GM19043 (cell line): ENCODE measurements at regions not wholly inside any gene's neighbourhood (a gene's known extent, or its start where the extent isn't known, plus 50 kb on each side); places are given as distances from the start of the nearest gene placed in this dataset.
"Not testable (repeated sequence)": the region's sequence is repeated elsewhere in the genome, so short reads cannot be mapped to it uniquely, and the experiment has no call there.

Experiments
- ATAC-seq: cut with Tn5 transposase; IDR thresholded peaks from one replicate; pipeline ENCODE4 v1.9.1; 2021; ENCODE audit warnings: low read depth; ENCODE audit not compliant: unreplicated experiment

DNA sequence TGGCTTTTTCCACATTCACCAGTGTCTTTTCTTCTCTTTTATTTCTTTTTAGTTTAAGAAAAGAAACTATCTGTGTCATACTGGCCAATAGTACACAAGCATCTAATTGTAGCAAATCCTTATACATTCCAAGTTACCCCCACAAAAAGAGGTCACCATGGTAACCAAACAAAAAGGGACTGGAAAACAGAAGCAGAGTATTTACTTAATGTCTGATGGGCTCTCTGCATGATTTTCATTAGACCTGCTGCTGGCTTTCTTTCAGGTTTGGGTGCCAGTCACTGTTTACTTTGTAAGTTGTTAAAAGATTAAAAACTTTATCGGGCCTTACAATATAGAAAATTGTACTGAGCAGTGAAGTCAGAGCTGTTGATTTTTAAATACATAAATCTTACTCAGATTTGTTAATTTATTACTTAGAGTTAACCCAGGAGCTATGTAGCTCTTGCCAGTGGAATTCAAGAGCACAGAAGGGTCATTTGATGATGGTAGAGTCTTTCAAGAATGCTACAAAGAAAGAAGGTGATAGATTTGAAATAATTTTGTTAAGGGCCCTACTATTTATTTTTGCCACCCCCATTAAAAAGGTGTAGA is 123.9 kb downstream of the BRMS1L start:
- no peak for ATAC-seq

GRCh38 chr14:35947983-35948382 is 121.8 kb downstream of the BRMS1L start:
- ATAC-seq = not testable (repeated sequence)

- no peak for ATAC-seq
Measured at GRCh38 chr14:35944847-35945246, 118.7 kb downstream of the BRMS1L start.

DNA sequence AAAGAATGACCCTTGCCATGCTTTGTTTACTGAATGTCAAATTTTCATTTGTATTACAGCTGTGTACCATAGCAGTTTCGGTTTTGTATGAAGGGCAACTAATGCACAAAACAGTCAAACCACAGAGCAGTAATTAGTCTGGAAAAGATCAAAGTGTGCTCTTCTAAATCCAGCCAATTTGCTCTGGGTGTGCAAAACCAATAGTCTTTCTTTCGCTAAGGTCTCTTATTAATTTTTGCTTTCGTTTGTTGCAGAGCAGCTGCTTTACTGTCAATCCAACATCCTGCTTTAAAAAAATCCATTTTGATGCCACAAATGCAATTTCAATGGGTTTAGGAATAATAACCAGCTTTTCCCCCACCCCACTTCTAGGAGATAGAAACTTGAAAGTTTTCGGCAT is 114.2 kb downstream of the BRMS1L start:
- ATAC-seq = no peak

- ATAC-seq = no peak
Measured at GRCh38 chr14:35938770-35939169, 112.6 kb downstream of the BRMS1L start.

DNA sequence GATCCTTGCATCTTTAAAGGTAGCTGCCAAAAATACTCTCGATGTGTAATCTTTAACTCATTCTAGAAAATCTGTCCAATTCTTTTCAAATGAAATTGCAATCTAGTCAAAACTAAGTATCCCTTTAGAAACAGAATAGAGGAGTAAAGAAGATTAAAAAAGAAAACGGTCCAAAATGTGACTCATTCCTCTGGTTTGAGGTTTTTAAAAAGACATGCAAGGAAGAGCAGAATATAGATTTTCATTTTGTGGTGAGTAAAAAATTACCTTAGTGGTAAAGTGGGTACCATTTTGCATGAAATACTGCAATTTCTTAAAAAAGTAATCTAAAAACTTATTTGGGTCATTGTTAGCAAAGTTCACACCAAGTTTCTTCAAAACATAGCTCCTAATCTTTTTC is 108.4 kb downstream of the BRMS1L start:
- peak; percentile 70 for ATAC-seq

GRCh38 chr14:35932659-35933159 is 106.6 kb downstream of the BRMS1L start:
- ATAC-seq = peak; percentile 39

DNA sequence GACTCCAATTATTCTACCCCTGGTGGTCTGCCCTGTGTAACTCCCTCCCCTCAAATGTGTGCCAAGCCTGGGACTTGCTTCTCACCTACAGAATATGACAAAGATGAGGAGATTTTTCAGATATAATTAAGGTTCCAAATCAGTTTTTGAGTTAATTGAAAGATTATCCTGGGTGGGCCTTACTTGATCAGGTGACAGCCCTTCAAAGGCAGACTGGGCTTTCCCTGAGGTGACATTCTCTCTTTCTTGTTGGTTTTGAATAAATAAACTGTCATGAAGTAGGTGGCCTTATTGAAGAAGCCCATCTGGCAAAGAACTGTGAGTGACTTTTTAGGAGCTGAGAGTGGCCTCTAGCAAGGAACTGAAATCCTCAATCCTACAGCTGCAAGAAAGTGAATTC is 106.0 kb downstream of the BRMS1L start:
- peak; percentile 7 for ATAC-seq

DNA sequence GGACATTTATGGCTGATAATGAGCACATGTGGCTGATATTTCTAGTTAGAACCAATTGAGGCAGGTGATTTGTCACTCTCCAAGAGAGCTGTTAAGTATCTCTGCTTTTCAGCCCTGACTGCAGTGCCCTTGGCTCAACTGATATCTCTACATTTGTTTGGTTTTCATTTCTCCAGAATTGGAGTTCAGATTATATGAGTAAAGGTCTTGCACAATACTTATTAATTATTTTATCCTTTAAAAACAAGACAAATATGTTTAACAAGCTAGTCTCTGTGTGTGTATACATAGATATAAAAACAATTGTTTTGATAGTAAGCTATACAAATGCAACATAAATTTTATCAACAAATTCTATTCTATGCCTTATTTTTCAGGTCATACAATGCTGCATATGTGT is 105.2 kb downstream of the BRMS1L start:
- no peak for ATAC-seq

DNA sequence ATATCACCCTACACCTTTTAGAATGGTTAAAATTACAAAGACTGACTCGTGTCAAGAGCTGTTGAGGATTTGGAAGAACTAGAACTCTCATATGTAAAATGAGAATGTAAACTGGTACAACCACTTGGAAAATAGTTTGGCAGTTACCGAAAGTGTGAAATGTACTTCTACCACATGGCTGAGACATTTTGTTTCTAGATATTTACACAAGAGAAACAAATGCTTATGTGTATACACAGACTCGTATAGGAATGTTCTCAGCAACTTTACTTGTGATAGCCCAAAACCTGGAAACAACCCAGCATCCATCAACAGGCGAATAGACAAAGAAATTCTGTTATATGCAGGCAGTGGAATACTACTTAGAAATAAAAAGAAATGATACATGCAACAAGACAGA is 103.0 kb downstream of the BRMS1L start:
- no peak for ATAC-seq

DNA sequence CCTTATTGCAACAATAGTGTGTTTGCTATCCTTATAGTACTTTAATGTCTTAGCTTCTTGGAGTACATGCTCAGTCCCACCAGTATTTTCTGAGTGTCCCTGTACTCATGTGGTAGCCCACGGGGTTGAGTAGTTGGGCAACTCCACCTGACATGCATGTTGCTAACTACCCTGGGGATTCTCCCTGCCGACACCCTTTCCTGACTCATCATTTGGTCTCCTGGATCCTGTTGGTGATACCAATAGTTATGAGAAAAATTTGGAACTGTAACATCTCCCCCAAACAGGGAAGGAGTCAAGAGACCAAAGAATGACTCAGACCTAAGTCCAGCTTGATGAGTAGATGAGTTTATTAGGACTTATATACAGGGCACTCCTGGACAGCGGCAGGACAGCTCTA is 101.6 kb downstream of the BRMS1L start:
- ATAC-seq = no peak

- no peak for ATAC-seq
Measured at GRCh38 chr14:35925319-35925718, 99.2 kb downstream of the BRMS1L start.

- not testable (repeated sequence) for ATAC-seq
Measured at GRCh38 chr14:35922590-35922989, 96.5 kb downstream of the BRMS1L start.

DNA sequence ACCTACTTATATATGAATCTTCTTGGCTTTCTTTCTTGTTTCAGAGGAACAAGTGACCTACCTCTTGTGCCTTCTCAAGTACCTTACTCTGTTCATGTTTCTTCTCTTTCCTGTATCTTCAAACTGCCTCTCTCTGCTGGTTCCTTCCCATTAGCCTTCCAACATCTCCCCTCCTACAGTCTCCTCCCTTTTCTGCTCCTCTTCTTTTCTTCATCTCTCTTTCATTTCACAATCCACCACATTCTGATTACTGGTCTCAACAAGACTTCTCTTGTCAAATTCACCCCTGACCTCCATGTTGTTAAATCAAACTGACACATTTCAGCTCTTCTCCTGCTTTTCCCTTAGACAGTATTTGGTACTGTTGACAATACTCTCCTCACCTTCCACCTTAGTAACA is 95.6 kb downstream of the BRMS1L start:
- no peak for ATAC-seq
